SU-DHL-6 (cell line): ENCODE measurements at regions not wholly inside any gene's neighbourhood (a gene's known extent, or its start where the extent isn't known, plus 50 kb on each side); places are given as distances from the start of the nearest gene placed in this dataset.

ENCODE experiments used
- CTCF ChIP-seq: fragments of 200-600 bp; sonication (generic); IDR thresholded peaks from one replicate; pipeline ENCODE4 v1.5.1; 2017; ENCODE audit warnings: antibody characterized with exemption, mild to moderate bottlenecking, low read length, moderate library complexity; ENCODE audit not compliant: insufficient read depth, poor library complexity, severe bottlenecking
- EZH2phosphoT487 ChIP-seq: fragments of 200-600 bp; sonication (generic), shearing (Covaris generic); conservative IDR thresholded peaks from 2 replicates; pipeline ENCODE4 v1.6.1; 2018; ENCODE audit warnings: mild to moderate bottlenecking, antibody characterized with exemption, low read length, moderate library complexity, mixed read lengths

DNA sequence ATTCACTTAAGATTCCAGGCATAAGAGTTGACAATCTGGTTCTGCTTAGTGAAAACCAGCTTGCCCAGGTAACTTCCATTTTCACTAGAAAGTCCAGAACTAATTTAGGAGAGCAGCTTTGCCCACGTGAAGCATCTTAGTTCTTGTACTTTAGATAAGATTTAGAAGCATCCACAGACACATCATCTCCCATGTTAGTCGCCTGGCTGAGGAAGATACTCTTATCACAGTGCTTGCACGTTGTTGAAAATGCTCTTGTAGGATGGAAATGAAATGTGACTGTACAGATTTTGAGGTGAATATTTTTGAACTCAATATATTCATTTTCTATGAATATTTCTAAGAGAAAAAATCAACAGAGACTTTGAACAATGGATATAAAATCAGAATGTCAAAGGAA, 159.7 kb downstream of the SOCS6 start:
- TF ChIP-seq CTCF (no peak), EZH2phosphoT487 (no peak)
